ENCODE measurements at regions not wholly inside any gene's neighbourhood (a gene's known extent, or its start where the extent isn't known, plus 50 kb on each side); places are given as distances from the start of the nearest gene placed in this dataset.
"Not testable (repeated sequence)": the region's sequence is repeated elsewhere in the genome, so short reads cannot be mapped to it uniquely, and the experiment has no call there.

- no peak for DNase-seq
These were observed 167.4 kb downstream of the KIF26A start for GRCh38 chr14:104305511-104306449.

GRCh38 chr14:104306450-104307040 is 168.2 kb downstream of the KIF26A start:
- DNase-seq = no peak

- no peak for DNase-seq
These were observed 168.8 kb downstream of the KIF26A start for GRCh38 chr14:104307246-104307626.

GRCh38 chr14:104307627-104308401 is 169.4 kb downstream of the KIF26A start:
- DNase-seq = no peak

GRCh38 chr14:104308534-104308933 is 170.1 kb downstream of the KIF26A start:
- not testable (repeated sequence) for DNase-seq

GRCh38 chr14:104309657-104310369 is 171.4 kb downstream of the KIF26A start:
- no peak for DNase-seq

- no peak for DNase-seq
These were observed 173.0 kb downstream of the KIF26A start for GRCh38 chr14:104311358-104311757.

GRCh38 chr14:104313674-104314073 is 175.3 kb downstream of the KIF26A start:
- DNase-seq = no peak

GRCh38 chr14:104314251-104314941 is 176.0 kb downstream of the KIF26A start:
- no peak for DNase-seq

GRCh38 chr14:104315169-104315568 is 176.8 kb downstream of the KIF26A start:
- DNase-seq = no peak

GRCh38 chr14:104315625-104316024 is 177.2 kb downstream of the KIF26A start:
- no peak for DNase-seq

- no peak for DNase-seq
These were observed 177.8 kb downstream of the KIF26A start for GRCh38 chr14:104316121-104316722.

- no peak for DNase-seq
These were observed 178.5 kb downstream of the KIF26A start for GRCh38 chr14:104316723-104317491.

GRCh38 chr14:104317492-104317805 is 179.1 kb downstream of the KIF26A start:
- no peak for DNase-seq

- DNase-seq = no peak
These were observed 179.7 kb downstream of the KIF26A start for GRCh38 chr14:104317975-104318557.

- no peak for DNase-seq
These were observed 180.4 kb downstream of the KIF26A start for GRCh38 chr14:104318558-104319490.

GRCh38 chr14:104319491-104320241 is 181.3 kb downstream of the KIF26A start:
- DNase-seq = no peak

- DNase-seq = no peak
These were observed 182.3 kb downstream of the KIF26A start for GRCh38 chr14:104320611-104321086.

All from fibroblast of skin of back (primary cell).